NT2/D1 (cell line): ENCODE measurements at regions not wholly inside any gene's neighbourhood (a gene's known extent, or its start where the extent isn't known, plus 50 kb on each side); places are given as distances from the start of the nearest gene placed in this dataset.

Experiments used
- SUZ12 ChIP-seq: IDR thresholded peaks from 2 replicates; pipeline ENCODE4 v1.6.1; 2011; ENCODE audit not compliant: insufficient read length, insufficient read depth; ENCODE audit errors: extremely low read depth
- YY1 ChIP-seq: IDR thresholded peaks from 2 replicates; pipeline ENCODE4 v1.6.1; 2011; ENCODE audit not compliant: insufficient read length, insufficient read depth
- ZNF274 ChIP-seq: IDR thresholded peaks from 2 replicates; pipeline ENCODE4 v1.6.1; 2011; ENCODE audit warnings: mild to moderate bottlenecking, low read depth, low read length

GRCh38 chr16:82302042-82302727 lies 132.2 kb upstream of the MPHOSPH6 start:
- no peak for TF ChIP-seq ZNF274
- TF ChIP-seq YY1 = no peak
- no peak for TF ChIP-seq SUZ12
